ENCODE measurements at regions not wholly inside any gene's neighbourhood (a gene's known extent, or its start where the extent isn't known, plus 50 kb on each side); places are given as distances from the start of the nearest gene placed in this dataset.

GRCh38 chr16:50996166-50996829 lies 154.8 kb downstream of the SALL1 start:
- intact Hi-C loops (cut with micrococcal nuclease): no loop called here
- Mint-ChIP-seq H3K27me3 (ENCODE audit: insufficient read depth, unreplicated experiment) (no peaks in the 10 kb centered on the region), H3K36me3 (ENCODE audit: insufficient read depth, unreplicated experiment) (no peaks in the 10 kb centered on the region), H3K27ac (ENCODE audit: low read depth, unreplicated experiment) (no peak overlapping the region), H3K4me1 (ENCODE audit: insufficient read depth, unreplicated experiment) (no peaks in the 10 kb centered on the region), H3K9me3 (ENCODE audit: unreplicated experiment) (no peaks in the 10 kb centered on the region), H3K4me3 (ENCODE audit: unreplicated experiment) (no peak overlapping the region)
- DNase-seq (ENCODE audit: unreplicated experiment): no peak
- no TSS peak for BruUV-seq (replicated peaks)
- ChIA-PET POLR2A (no interaction called here), CTCF (interaction anchor here (0.6 kb wide), 1 partner anchor 13 kb away, joined by 3 read pairs; no protein-coding TSS in a partner anchor)
- no peak for TF ChIP-seq CTCF (IDR thresholded peaks at IDR 0.05; ENCODE audit: unreplicated experiment)

- POLR2A ChIA-PET: no interaction called here
- Mint-ChIP-seq H3K36me3 (ENCODE audit: insufficient read depth, unreplicated experiment) (no peaks in the 10 kb centered on the region), H3K9me3 (ENCODE audit: unreplicated experiment) (peaks cover 4% of the 10 kb centered on the region), H3K4me1 (ENCODE audit: insufficient read depth, unreplicated experiment) (no peaks in the 10 kb centered on the region), H3K27ac (ENCODE audit: low read depth, unreplicated experiment) (no peak overlapping the region), H3K27me3 (ENCODE audit: insufficient read depth, unreplicated experiment) (no peaks in the 10 kb centered on the region), H3K4me3 (ENCODE audit: unreplicated experiment) (no peak overlapping the region)
- no TSS peak for BruUV-seq (replicated peaks)
- DNase-seq (ENCODE audit: unreplicated experiment): no peak
- no peak for TF ChIP-seq CTCF (IDR thresholded peaks at IDR 0.05; ENCODE audit: unreplicated experiment)
- CTCF ChIA-PET: no interaction called here
- intact Hi-C loops (cut with micrococcal nuclease): no loop called here
Measured at GRCh38 chr16:50994995-50995394, 156.1 kb downstream of the SALL1 start.

GRCh38 chr16:50992350-50993032 lies 158.6 kb downstream of the SALL1 start:
- peaks cover 12% of the 10 kb centered on the region for H3K9me3 Mint-ChIP-seq (ENCODE audit: unreplicated experiment)
- POLR2A ChIA-PET: no interaction called here
- intact Hi-C loops (cut with micrococcal nuclease): no loop called here
- DNase-seq (ENCODE audit: unreplicated experiment): no peak
- H3K27ac Mint-ChIP-seq (ENCODE audit: low read depth, unreplicated experiment): no peak overlapping the region
- H3K27me3 Mint-ChIP-seq (ENCODE audit: insufficient read depth, unreplicated experiment): no peaks in the 10 kb centered on the region
- TF ChIP-seq CTCF (IDR thresholded peaks at IDR 0.05; ENCODE audit: unreplicated experiment): no peak
- BruUV-seq (replicated peaks): no TSS peak
- CTCF ChIA-PET: no interaction called here
- no peaks in the 10 kb centered on the region for H3K4me1 Mint-ChIP-seq (ENCODE audit: insufficient read depth, unreplicated experiment)
- H3K36me3 Mint-ChIP-seq (ENCODE audit: insufficient read depth, unreplicated experiment): no peaks in the 10 kb centered on the region
- no peak overlapping the region for H3K4me3 Mint-ChIP-seq (ENCODE audit: unreplicated experiment)

- Mint-ChIP-seq H3K27ac (ENCODE audit: low read depth, unreplicated experiment) (no peak overlapping the region), H3K4me3 (ENCODE audit: unreplicated experiment) (no peak overlapping the region), H3K9me3 (ENCODE audit: unreplicated experiment) (peaks cover 16% of the 10 kb centered on the region), H3K27me3 (ENCODE audit: insufficient read depth, unreplicated experiment) (no peaks in the 10 kb centered on the region), H3K4me1 (ENCODE audit: insufficient read depth, unreplicated experiment) (no peaks in the 10 kb centered on the region), H3K36me3 (ENCODE audit: insufficient read depth, unreplicated experiment) (no peaks in the 10 kb centered on the region)
- no TSS peak for BruUV-seq (replicated peaks)
- DNase-seq (ENCODE audit: unreplicated experiment): no peak
- ChIA-PET POLR2A (no interaction called here), CTCF (no interaction called here)
- TF ChIP-seq CTCF (IDR thresholded peaks at IDR 0.05; ENCODE audit: unreplicated experiment): no peak
- intact Hi-C loops (cut with micrococcal nuclease): no loop called here
Measured at GRCh38 chr16:50991436-50991835, 159.6 kb downstream of the SALL1 start.

Measured in MCF 10A (cell line).